NOMO-1 (cell line): ENCODE measurements at regions not wholly inside any gene's neighbourhood (a gene's known extent, or its start where the extent isn't known, plus 50 kb on each side); places are given as distances from the start of the nearest gene placed in this dataset.

Experiments
- DNase-seq, 2 experiments: peaks; one replicate each; lab custom pipeline; 2025; ENCODE audit not compliant: unreplicated experiment in 2 of 2; lab: John Stamatoyannopoulos, UW

DNA sequence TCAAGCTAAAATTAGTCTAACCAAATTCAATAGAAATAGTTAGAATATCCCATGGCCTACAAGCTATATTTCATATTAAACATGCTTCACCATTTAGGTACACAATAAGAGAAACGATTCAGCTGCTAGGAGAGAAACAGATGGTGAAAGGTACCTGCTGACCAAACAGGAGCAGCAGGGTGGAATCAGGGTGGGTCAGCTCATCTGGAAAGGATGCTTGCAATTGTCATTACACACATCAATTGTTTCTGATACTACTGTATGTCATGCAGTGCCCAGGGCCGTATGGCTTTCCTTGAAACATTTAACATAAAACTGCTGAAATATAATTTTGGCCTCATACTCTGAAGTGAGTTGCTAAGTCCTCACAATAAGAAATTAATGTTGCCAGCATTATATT lies 776.0 kb downstream of the DACH1 start:
- no peak for DNase-seq

DNA sequence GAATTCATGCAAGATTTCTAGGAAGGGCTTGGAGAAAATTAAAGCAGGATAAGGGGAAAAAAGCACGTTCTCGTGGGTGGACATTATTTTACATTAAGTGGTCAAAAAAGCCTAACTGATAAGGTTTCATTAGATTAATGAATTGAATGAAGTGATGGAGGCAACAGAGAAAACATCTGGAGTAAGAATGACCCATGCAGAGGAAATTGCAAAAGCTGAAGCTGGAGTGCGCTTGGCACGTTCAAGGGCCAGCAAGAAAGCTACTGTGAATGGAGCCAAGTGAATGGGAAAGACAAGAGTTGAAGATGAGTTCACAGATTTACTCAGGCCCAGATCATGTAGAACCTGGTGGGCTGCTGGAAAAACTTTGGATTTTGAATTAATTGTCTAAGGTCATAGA lies 777.9 kb downstream of the DACH1 start:
- no peak for DNase-seq

DNA sequence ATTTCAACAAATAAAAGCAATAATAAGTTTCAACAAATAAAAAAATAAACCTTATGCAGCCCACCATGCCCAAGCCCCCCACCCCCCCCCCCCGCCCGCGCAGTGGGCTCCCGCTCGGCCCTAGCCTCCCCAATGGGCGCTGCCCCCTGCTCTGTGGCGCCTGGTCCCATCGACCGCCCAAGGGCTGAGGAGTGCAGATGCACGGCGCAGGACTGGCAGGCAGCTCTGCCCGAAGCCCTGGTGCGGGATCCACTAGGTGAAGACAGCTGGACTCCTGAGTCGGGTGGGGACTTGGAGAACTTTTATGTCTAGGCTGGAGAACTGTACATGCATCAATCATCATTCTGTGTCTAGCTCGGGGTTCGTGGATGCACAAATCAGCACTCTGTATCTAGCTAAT lies 779.6 kb downstream of the DACH1 start:
- no peak for DNase-seq

DNA sequence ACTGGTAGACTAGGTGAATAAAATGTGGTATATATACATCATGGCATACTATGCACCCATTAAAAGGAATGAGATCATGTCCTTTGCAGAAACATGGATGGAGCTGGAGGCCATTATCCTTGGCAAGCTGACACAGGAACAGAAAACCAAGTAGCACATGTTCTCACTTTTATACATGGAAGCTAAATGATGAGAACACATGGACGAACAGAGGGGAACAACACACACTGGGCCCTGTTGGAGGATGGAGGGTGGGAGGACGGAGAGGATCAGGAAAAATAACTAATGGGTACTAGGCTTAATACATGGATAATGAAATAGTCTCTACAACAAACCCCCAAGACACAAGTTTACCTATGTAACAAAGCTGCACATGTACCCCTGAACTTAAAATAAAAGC lies 780.0 kb downstream of the DACH1 start:
- DNase-seq = no peak

DNA sequence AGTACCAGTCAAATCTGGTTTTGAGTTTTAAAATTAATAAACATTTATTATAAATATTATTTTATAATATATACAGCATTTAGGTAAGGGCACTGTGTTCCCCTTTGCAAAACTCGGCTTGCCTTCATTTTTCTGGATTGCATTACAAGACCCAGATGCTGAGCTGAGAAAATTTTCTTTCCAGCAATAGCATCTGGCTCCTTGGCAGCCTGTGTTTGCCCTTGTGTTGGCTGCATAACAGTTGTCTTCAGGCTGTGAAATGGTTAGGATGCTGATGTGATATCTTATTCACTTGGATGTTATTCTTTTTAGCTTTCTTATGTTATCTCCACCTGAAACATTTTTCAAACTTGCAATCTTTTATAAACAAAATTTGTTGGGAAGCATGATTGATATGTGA lies 784.4 kb downstream of the DACH1 start:
- no peak for DNase-seq

DNA sequence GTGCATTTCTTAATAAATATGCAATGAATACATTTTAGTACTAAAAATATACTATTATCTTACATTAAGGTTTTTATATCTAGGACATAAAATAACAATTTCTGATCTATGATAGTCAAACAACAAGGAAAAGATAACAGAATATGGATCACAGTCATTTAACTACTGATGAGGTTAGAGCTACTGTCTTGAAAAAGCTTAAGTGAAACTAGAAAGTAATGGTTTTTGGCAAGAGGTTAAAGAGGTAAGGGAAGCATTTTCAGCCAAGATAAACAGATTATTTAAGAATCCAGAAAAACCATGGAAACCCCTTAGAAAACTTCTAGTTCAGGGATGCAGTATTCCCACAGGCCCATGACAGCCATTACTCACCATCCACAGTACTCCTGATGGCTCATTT lies 787.4 kb downstream of the DACH1 start:
- DNase-seq = no peak

DNA sequence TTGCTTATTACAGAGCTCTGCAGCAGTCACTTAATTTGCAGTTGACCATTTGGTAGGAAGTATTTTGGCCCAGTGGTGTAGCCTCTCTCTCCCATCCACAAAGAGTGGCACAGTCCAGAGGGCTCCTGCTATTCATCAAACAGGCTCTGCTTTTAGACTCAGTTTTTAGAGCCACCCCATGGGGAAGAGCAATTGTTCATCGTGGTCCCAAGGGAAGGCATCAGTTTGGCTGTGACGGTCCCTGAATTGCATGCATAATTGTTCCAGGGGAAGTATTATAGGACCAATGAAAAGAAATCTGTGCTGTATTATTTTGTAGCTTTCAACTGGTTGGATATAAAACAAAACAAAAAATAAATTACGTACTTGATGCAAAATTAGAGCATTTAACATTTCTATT lies 799.0 kb downstream of the DACH1 start:
- no peak for DNase-seq

DNA sequence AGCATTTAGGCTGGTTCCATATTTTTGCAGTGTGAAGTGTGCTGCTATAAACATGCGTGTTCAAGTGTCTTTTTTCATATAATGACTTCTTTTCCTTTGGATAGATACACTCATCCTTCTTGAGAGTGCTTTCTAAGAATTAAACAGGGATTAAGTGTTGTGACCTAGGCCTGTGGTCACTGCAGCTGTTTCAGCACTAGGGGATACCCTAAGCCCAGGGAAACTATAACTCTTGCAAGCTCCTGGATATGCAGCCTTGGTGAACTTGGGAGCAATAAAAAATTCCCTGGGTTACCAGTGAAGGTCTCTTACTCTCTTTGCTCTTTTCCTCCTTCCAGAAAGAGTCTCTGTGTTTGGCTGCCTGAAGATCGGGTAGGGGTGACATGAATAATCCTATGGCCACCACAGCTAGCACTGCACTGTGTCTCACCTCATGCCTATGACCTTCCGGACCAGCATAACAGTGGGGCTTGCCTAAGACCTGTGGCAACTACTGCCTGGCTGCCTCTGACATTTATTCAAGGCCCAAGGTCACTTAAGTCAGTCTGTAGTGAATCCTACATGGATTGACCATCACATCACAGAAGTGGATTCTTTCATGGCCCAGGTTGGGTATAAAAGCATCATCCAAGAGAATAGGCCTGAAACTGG lies 799.7 kb downstream of the DACH1 start:
- no peak for DNase-seq

DNA sequence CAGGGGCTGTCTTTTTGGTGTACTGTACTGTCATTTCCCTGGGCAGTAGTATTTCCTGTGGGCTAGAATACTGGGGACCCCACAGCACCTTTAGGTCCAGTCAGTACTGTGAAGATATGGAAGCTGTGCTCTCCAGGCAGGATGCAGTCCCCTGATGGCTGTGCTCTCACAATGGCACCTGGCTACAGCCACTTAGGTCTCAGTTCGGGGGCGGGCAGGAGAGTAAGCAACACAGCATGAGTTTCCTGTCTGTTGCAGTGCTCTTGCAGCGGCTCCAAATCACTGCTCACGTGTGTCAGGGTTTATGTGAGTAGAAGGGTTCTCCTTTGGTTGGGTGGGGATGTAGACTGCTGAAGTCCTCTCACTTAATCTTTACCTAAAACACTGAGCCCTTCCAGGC lies 810.4 kb downstream of the DACH1 start:
- DNase-seq = no peak

DNA sequence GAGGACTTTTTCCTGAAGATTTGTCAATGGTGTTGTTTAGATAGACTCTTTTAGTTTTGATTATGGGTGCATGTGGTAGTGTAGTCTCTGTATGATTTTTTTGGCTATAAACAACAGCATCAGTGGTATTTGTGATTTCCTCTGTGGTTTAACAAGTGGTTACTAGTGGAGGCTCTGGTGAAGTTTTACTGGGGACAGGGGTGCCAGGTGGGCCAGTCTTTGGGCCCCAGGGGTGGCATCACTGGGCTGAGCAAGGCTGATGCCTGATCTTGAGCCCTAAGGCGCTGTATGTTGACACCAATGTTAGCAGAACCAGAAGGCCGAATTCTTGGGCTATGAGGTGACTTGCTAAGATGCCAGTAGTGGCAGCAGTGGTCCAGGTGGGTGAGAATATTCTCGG lies 811.4 kb downstream of the DACH1 start:
- DNase-seq = no peak

DNA sequence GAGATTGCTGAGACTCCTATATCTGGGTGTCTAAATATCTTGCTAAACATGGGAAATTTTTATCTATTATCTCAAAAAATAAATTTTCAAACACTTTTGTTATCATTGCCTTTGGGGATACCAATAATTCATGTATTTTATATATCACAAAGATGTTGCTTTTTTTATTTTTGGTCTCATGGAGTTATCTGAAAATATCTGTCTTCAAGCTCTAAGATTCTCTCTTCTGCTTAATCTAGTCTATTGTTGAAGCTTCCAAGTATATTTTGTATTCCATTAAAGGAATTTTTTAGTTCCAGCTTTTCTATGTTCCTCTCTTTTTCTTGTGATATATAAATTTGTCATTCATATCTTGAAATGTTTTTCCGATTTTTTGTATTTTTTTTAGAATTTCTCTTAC lies 812.0 kb downstream of the DACH1 start:
- no peak for DNase-seq

DNA sequence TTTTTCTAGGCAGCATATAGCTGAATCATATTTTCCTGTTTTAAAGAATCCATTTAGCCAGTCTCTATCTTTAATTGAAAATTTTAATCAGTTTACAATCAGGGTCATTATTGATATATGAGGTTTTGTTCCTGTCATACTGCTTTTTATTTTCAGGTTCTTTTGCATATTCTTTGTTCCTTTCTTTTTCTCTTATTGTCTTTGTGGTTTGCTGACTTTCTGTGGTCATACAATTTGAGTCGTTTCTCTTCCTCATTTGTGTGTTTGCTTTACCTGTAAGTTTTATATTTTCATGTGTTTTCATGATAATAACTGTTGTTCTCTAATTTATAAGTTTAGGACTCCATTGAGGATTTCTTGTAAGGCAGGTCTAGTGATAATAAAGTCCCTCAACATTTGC lies 812.6 kb downstream of the DACH1 start:
- no peak for DNase-seq

DNA sequence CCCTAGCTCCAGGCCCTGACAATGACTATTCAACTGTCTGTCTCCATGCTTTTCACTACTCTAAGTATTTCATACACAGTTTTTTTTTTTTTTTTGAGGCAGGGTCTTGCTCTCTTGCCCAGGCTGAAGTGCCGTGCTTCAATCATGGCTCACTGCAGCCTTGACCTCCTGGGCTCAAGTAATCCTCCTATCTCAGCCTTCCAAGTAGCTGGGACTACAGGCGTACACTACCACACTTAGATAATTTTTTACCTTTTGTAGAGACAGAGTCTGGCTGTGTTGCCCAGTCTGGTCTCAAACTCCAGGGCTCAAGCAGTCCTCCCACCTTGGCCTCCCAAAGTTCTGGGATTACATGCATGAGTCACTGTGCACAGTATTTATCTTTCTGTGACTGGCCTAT lies 815.4 kb downstream of the DACH1 start:
- DNase-seq = no peak

DNA sequence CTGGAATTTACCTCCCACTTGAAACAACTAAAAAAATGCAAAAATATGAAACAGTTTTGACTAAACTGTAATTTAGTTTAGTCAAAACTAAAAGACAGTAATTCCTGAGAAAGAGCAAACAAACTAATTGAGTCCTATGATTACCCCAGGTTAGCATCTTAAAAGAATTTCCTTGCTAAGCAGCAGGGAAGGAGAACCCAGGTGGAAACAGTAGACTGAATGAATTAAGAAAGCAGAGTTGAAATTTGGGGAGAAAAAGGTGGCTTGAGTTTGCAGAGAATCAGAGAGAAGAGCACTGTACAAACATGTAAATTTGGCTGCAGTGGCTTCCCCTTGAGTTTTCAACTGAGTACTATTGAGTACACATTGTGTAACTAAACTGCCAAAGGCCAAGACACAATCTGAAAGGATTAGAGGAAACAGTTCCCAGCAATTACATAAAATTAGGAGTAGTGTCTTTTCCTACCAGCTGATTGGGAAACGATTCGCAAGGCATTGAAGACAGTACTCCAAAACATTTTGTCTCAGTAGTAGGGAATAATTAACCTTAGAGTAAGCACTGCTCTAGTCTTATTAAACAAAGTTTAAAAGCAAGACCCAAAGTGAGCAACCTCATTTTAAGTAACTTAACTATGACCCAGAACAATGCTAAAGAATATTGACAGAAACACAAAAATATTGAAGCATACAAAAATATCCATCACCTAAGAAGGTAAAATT lies 820.5 kb downstream of the DACH1 start:
- no peak for DNase-seq

DNA sequence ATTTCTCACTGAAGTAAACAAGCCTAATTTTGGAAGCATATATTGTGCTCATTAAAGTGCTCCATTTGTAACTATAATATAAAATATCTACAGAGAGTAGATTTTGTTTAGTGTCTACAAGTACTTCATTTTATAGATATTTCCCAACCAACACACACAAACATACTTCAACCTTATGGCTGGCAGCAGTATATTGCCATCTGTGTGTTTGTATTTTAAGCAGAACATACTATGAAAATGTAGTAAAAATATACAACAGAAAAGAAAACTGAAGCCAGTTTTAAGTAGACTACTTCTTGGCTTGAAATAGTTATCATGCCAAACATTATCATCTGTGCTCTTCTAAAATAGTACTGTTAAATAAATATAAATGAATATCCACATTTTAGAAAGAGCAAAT lies 821.9 kb downstream of the DACH1 start:
- no peak for DNase-seq

DNA sequence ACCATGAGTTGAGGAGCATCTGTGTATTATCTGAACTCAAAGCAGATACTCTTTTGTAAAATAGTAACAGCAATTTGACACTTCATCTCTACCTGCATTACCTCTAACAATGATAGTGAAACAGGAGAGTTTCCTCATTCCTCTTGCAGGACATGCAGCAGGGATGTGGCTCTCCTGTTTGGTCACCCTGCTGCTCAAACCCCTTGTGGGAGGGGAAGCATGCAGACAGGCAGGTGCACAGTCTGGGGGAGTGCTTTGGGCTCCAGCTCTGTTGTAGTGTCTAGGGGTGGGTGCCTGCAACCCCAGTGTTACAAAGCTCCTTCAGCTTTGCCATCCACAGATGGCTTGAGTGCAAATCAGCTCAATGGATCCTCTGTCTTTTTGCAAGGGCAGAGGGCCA lies 827.6 kb downstream of the DACH1 start:
- DNase-seq = no peak

DNA sequence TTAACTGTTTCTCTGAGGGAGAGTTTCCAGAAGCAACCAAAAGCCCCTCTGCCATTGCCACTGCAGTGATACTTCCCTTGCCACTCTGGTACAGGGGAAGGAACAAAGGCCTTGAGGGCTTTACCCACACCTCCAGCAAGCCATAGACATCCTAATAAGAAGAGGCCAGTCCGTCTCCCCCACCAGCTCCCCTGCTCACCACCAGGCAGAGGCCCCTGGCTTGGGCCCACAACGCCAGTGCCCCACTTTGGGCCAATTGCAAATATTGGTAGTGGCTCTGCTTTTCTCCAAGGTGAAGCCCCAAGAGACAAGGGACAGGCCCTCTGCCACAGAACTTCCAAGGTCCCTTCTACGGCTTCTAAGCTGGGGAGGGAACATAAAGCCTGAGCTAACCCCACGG lies 833.0 kb downstream of the DACH1 start:
- DNase-seq = no peak

DNA sequence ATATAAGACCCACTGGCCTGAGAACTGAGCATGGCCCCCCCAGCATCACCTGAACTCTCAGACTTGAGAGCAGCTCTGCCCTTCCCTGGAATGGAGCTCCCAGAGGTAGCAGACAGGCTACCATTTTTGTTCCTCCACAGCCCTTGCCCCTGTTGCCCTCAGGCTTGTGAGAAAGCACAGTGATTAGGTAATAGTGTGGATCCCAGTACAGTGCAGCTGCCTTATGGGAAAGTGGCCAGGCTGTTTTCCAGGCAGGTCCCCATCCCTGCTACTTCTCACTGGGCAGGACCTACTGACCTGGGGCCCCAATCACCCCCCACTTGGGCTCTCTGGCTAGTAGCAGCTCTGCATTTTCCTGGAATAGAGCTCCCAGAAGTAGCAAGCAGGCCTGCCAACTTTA lies 834.0 kb downstream of the DACH1 start:
- DNase-seq = no peak

DNA sequence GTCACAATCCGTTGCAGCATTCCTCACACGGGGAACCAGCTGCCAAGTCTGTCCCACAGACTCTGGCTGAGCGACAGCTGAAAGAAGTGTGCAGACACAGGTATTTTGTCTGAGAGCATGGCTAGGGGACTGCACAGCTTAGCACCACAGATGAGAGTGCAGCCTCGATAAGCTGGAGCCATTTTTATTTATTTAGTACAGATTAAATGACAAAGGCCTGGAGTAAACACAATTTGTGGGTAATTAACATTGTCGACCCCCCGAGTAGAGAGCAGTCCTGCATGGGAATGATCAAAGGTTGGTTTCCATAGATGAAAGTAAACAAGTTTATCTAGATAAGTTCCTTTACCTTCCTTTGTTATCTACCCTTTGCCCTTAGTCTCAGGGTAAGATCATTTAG lies 836.2 kb downstream of the DACH1 start:
- DNase-seq = no peak

DNA sequence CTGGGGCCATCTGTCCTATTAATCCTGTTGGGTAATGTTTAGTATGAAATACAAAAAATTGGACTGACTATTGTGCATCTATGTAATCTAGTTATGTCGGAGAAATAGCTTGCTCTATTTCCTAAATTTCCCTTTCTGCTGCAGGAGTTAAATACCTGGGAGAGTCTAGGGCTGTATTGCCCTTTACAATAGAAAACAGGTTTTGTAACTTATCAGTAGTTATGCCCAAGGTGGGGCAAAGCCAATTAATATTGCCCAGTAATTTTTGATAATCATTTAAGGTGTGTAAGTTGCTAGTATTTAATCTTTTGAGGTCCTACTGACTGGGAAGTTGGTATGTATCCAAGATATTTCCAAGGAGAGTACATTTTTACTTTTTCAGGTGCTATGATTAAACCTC lies 838.1 kb downstream of the DACH1 start:
- DNase-seq = no peak

DNA sequence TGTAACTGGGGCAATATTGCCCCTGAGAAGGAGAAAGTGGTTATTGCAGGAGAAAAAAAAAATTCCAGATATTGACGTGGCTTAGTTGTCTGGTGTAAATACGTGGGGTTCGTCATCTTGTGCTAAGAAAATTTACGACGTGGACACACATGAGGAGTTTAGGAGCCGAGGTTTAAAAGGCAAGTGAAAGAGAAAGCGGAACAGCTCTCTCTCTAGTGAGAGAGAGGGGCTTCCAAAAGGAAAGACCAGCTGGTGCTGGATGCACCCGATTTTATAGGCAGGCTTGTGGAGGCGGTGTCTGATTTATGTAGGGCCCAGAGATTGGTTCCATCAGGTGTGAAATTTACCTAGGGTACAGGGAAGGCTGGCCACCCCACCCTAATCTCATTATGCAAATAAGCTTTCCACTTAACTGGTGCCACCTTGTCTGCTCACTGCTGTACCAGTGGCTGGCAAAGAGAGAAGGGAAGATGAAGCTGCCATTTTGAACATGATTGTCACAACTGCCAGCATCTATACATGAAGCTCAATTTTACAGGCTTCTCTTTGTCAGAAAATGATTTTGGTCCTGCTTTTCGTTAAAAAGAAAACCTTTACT lies 845.1 kb downstream of the DACH1 start:
- no peak for DNase-seq

DNA sequence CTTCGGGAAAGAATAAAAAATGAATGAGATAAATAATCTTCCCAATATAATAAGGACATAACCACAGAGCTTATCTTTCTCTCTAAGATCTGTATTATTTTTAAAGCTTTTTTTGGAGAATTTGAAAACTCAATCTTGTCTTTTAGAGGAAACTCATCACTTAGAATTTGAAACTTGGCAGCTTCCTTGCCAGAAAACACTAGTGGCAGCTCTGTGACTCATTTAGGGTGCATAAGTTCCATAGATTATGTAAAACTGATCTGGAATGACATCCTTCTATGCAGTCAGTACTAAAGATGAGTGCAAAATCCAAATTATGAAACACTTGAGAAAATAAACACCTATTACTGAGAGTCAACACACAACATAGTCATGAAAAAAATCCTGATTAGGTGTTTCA lies 848.0 kb downstream of the DACH1 start:
- DNase-seq = no peak
